T1000 (cell line): ENCODE measurements at regions not wholly inside any gene's neighbourhood (a gene's known extent, or its start where the extent isn't known, plus 50 kb on each side); places are given as distances from the start of the nearest gene placed in this dataset.

Experiments
- DNase-seq: peaks from one replicate; lab custom pipeline; 2025; ENCODE audit warnings: mixed read lengths; lab: John Stamatoyannopoulos, UW

GRCh38 chr2:22824618-22825017, 560.4 kb upstream of the KLHL29 start:
- DNase-seq, result no peak

GRCh38 chr2:22826703-22827102, 558.3 kb upstream of the KLHL29 start:
- no peak for DNase-seq

GRCh38 chr2:22829791-22830190, 555.2 kb upstream of the KLHL29 start:
- no peak for DNase-seq

- DNase-seq, result no peak
Observed at GRCh38 chr2:22832196-22832595, 552.8 kb upstream of the KLHL29 start.

DNA sequence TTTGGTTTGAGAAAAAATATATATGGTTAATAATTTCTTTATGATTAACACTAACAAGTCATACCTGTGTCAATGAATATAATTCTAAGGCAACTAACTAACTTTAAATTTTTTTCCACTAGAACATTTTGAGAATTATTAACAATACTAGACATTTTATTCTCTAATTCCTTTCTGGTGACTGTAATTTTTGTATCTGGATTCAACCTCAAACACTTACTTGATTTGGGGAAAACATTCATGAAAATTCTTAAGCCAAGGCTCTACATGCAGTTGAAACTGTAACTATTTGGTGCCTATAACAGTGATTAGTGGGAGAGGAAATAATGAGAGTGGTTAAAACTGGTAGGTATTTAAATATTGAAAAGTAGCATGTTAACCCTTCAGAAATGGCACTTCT, 546.5 kb upstream of the KLHL29 start:
- DNase-seq, result no peak

DNA sequence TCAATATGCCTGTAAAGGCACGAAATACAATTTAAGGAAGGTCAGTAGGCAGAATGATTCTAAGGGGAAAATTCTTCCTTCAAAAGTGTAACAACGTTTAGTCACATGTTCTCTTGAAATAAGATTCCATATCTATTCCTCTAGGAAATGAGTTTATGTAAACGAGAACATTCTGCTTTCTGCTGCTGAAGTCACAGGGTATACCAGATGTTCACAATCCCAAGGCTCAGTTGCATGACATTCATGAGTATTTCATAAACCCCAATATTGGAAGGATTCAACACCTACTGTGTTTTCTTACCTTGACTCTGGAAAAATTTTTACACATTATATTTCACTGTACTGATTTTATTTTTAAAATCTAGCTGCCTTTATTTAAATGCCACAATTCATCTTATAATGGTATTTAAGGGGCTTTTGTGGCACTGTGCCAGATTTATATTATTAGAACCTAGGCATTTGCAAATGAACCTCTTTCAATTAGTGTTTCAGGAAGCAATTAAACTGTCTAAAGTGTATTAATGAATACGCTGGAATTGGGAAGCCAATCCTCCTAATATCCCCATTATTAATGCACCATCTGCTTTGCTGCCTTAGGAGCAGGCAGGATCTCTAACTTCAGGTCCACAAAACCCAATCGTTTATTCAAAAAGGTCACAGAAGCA, 542.6 kb upstream of the KLHL29 start:
- no peak for DNase-seq

- DNase-seq, result no peak
Observed at GRCh38 chr2:22843919-22844537, 541.0 kb upstream of the KLHL29 start.

DNA sequence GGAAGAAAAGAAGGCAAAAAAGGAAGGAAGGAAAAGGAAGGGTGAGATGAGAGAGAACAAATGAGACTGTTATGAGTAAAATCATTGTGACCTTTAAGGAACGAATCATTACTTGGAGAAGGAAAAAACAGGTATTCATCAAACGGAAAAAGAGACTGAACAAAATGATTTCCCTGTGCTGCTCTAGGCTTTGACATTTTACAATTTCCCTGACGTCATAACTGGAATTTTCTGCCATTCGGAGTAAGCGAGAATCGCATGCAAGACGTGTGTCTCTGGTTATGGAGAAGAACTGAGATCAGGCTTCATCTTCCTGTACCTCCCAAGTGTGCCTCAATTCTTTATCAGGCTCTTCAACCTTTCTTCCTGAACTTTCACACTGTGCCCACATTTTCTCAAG, 534.7 kb upstream of the KLHL29 start:
- DNase-seq, result no peak

DNA sequence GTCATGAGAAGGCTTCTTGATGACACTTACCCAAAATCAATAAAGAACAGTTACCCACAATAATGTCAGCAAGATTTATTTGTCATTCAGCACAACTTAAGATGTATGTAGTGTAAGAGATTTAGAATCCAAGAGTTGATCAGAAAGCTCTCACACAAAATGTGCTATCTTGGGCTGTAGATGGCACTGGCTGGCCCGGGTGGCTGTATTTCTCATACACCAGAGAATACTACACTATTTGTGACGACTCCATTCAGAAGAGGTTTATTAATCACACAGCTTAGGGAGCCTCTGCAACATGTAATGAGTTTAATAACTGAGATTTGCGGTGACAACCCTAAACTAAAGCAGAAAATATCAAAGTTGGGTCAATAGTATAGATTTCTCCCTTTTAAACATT, 530.4 kb upstream of the KLHL29 start:
- DNase-seq, result no peak

- no peak for DNase-seq
Observed at GRCh38 chr2:22855081-22855480, 529.9 kb upstream of the KLHL29 start.

DNA sequence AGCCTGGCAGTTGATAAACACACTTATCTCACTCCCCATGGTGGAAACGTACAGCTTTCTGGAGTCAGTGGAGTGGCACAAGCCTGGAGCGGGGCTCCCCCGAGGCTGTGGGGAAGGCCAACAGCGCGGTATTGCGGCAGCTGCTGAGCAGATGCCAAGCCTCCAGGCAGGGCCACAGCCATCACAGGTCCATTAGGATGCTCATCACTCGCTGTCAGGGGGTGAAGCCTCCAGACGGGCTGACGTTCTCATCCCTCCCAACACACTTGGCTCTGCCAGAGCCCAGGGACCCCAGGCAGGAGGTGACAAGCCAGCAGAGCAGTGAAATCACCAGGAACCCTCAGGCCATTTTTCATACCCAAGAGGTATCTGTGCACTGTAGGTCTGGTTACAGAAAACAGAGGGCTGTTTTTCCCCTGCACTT, 529.2 kb upstream of the KLHL29 start:
- no peak for DNase-seq

GRCh38 chr2:22867973-22868372, 517.0 kb upstream of the KLHL29 start:
- DNase-seq, result no peak

- no peak for DNase-seq
Observed at GRCh38 chr2:22878121-22878520, 506.9 kb upstream of the KLHL29 start.

DNA sequence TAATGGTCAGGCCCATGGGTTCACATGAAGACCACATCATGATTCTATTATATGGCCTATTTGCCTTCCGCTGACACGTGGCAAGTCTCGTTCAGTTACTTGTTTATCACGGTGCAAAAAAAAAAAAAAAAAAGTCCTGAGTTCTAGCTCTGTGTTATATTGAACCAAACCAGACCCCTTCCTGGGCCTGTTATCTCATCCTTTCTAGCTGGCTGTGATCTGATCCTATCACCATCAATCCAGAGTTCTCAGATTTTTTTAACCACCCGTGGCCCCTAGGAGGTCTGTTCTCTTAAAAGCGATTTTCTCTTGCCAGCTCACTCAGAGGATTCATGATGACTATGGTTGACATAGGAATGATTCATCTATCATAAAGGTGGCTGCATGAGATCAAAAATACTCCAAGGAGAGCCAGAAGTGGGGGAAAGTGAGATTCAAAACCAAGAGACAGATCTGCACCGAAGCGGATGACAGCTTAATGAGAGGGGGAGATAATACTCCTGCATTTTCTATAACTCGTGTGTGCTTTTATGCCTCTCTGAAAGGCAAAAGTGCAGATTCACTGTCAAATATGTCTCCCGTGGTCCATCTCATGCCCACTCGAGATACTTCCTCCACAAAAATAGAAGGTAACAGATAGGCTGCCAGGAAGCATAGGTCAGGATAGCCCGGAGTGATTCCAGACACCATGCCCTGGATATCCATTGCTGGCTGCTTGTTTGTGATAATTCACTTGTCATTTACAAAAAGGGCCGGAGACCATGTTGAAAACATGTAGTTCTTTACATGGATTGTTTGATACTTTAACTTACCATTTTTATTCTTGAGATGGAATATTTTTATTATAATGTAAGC, 505.7 kb upstream of the KLHL29 start:
- no peak for DNase-seq

DNA sequence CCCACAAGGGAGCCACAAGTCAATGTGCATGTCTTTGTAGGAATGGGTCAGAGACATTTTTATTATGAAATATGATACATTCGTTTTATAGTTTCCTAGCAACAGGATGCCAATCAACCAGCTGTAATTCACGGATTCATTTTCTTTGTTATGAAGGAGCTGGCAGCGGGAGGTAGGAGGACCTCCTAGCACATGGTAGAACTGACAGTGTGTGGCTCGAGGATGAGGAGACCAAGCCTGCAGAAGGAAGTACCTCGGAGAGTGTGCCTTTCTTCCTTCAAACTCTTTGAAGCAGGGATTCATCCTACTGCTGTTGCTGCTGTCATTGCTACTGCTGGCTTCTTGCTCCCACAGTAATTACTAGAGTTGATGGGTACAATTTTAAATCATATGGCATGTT, 504.8 kb upstream of the KLHL29 start:
- no peak for DNase-seq

DNA sequence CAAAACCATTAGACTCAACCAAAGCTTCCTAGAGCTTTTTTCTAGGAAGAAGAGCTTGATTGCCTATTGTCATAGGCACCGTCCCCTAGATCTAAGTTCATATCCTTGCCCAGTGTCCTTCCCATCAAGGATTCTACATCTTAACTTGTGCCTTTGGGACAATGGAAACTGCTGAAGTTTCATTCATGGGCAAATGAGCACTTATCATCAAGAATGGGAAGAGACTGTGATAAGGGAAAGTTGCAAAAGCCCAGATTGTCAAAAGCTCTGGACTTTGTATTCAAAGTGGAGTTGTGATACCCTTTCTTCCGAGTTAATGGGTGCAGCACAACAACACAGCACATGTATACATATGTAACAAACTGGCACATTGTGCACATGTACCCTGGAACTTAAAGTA, 503.0 kb upstream of the KLHL29 start:
- DNase-seq, result no peak

GRCh38 chr2:22882643-22883042, 502.3 kb upstream of the KLHL29 start:
- DNase-seq, result no peak

- DNase-seq, result no peak
Observed at GRCh38 chr2:22883054-22883453, 501.9 kb upstream of the KLHL29 start.

DNA sequence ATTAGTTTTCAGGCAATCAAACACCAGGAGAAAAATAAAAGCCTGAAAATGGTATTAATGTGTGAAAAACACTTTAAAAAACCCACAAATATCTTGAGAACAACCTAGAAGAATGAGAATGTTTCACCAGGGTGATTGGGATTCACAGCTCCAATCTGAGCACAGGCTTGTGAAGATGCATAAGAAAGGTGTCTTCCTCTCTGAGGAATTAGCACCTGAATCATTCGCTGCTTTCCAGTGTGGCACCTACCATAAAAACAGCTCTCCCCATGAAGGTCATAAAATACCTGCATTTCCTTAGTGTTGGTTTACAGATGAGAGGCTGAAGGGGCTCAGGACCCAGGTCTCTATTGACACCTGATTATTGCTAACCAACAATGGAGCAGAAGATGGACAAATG, 499.7 kb upstream of the KLHL29 start:
- no peak for DNase-seq

- DNase-seq, result no peak
Observed at GRCh38 chr2:22887426-22887825, 497.6 kb upstream of the KLHL29 start.

GRCh38 chr2:22887845-22888244, 497.1 kb upstream of the KLHL29 start:
- no peak for DNase-seq

- DNase-seq, result no peak
Observed at GRCh38 chr2:22890132-22890531, 494.8 kb upstream of the KLHL29 start.
